ENCODE measurements at regions not wholly inside any gene's neighbourhood (a gene's known extent, or its start where the extent isn't known, plus 50 kb on each side); places are given as distances from the start of the nearest gene placed in this dataset.

- DNase-seq (no peak), FAIRE-seq (no peak)
- Histone ChIP-seq H3K36me3 (ENCODE audit: control insufficient read depth in 3 of 3, insufficient read depth in 2 of 3, low read depth in 1 of 3, low read length in 3 of 3) (no peaks in the 10 kb centered on the region), H3K9me3 (ENCODE audit: control insufficient read depth in 2 of 2, insufficient read depth in 1 of 2, low read depth in 1 of 2, low read length in 1 of 2) (no peaks in the 10 kb centered on the region), H3K4me1 (ENCODE audit: control insufficient read depth in 3 of 3, insufficient read depth in 2 of 3, low read depth in 1 of 3, low read length in 2 of 3) (no peaks in the 10 kb centered on the region), H3K27me3 (ENCODE audit: control insufficient read depth in 3 of 3, insufficient read depth in 3 of 3, low read length in 3 of 3) (no peaks in the 10 kb centered on the region), H3K4me3 (ENCODE audit: low read depth in 1 of 3, low read length in 3 of 3) (no peak overlapping the region), H3K27ac (ENCODE audit: low read depth in 1 of 3, low read length in 2 of 3) (no peak overlapping the region)
- WGBS, 3 donors = 68 to 85% (median 74%) methylated on average over 4 of the region's 4 CpGs
Measured at GRCh38 chr13:37306778-37307544, 201.5 kb upstream of the CSNK1A1L start.

- no peak for FAIRE-seq
- no peaks in the 10 kb centered on the region for H3K36me3 ChIP-seq (ENCODE audit: control insufficient read depth in 3 of 3, insufficient read depth in 2 of 3, low read depth in 1 of 3, low read length in 3 of 3)
- DNase-seq = no peak
- no peak overlapping the region for H3K4me3 ChIP-seq (ENCODE audit: low read depth in 1 of 3, low read length in 3 of 3)
- H3K9me3 ChIP-seq (ENCODE audit: control insufficient read depth in 2 of 2, insufficient read depth in 1 of 2, low read depth in 1 of 2, low read length in 1 of 2) = no peaks in the 10 kb centered on the region
- no peak overlapping the region for H3K27ac ChIP-seq (ENCODE audit: low read depth in 1 of 3, low read length in 2 of 3)
- no peaks in the 10 kb centered on the region for H3K27me3 ChIP-seq (ENCODE audit: control insufficient read depth in 3 of 3, insufficient read depth in 3 of 3, low read length in 3 of 3)
- H3K4me1 ChIP-seq (ENCODE audit: control insufficient read depth in 3 of 3, insufficient read depth in 2 of 3, low read depth in 1 of 3, low read length in 2 of 3) = no peaks in the 10 kb centered on the region
- 83 to 91% (median 89%) methylated on average over 2 of the region's 2 CpGs for WGBS, 3 donors
Measured at GRCh38 chr13:37303606-37304005, 198.1 kb upstream of the CSNK1A1L start.

GRCh38 chr13:37302686-37303085 is 197.2 kb upstream of the CSNK1A1L start:
- DNase-seq = no peak

GRCh38 chr13:37295573-37295972 is 190.1 kb upstream of the CSNK1A1L start:
- FAIRE-seq (no peak), DNase-seq (no peak)
- no peak overlapping the region for H3K27ac ChIP-seq (ENCODE audit: low read depth in 1 of 3, low read length in 2 of 3)
- H3K4me1 ChIP-seq (ENCODE audit: control insufficient read depth in 3 of 3, insufficient read depth in 2 of 3, low read depth in 1 of 3, low read length in 2 of 3) = no peaks in the 10 kb centered on the region
- no peak overlapping the region for H3K4me3 ChIP-seq (ENCODE audit: low read depth in 1 of 3, low read length in 3 of 3)
- H3K27me3 ChIP-seq (ENCODE audit: control insufficient read depth in 3 of 3, insufficient read depth in 3 of 3, low read length in 3 of 3) = no peaks in the 10 kb centered on the region
- H3K9me3 ChIP-seq (ENCODE audit: control insufficient read depth in 2 of 2, insufficient read depth in 1 of 2, low read depth in 1 of 2, low read length in 1 of 2) = no peaks in the 10 kb centered on the region
- 75 to 87% (median 78%) methylated on average over 3 of the region's 3 CpGs for whole genome bisulfite sequencing, 3 donors
- no peaks in the 10 kb centered on the region for H3K36me3 ChIP-seq (ENCODE audit: control insufficient read depth in 3 of 3, insufficient read depth in 2 of 3, low read depth in 1 of 3, low read length in 3 of 3)

More at GRCh38 chr13:37302686-37303085, 197.2 kb upstream of the CSNK1A1L start:
- Histone ChIP-seq H3K4me3 (ENCODE audit: low read depth in 1 of 3, low read length in 3 of 3) (no peak overlapping the region), H3K9me3 (ENCODE audit: control insufficient read depth in 2 of 2, insufficient read depth in 1 of 2, low read depth in 1 of 2, low read length in 1 of 2) (no peaks in the 10 kb centered on the region), H3K4me1 (ENCODE audit: control insufficient read depth in 3 of 3, insufficient read depth in 2 of 3, low read depth in 1 of 3, low read length in 2 of 3) (no peaks in the 10 kb centered on the region), H3K36me3 (ENCODE audit: control insufficient read depth in 3 of 3, insufficient read depth in 2 of 3, low read depth in 1 of 3, low read length in 3 of 3) (no peaks in the 10 kb centered on the region), H3K27ac (ENCODE audit: low read depth in 1 of 3, low read length in 2 of 3) (no peak overlapping the region), H3K27me3 (ENCODE audit: control insufficient read depth in 3 of 3, insufficient read depth in 3 of 3, low read length in 3 of 3) (no peaks in the 10 kb centered on the region)
- 54 to 72% (median 55%) methylated on average over 1 of the region's 1 CpG for WGBS, 3 donors
- FAIRE-seq = no peak

GRCh38 chr13:37295071-37295470 is 189.6 kb upstream of the CSNK1A1L start:
- H3K36me3 ChIP-seq (ENCODE audit: control insufficient read depth in 3 of 3, insufficient read depth in 2 of 3, low read depth in 1 of 3, low read length in 3 of 3) = no peaks in the 10 kb centered on the region
- H3K27ac ChIP-seq (ENCODE audit: low read depth in 1 of 3, low read length in 2 of 3) = no peak overlapping the region
- H3K9me3 ChIP-seq (ENCODE audit: control insufficient read depth in 2 of 2, insufficient read depth in 1 of 2, low read depth in 1 of 2, low read length in 1 of 2) = no peaks in the 10 kb centered on the region
- 70 to 79% (median 75%) methylated on average over 9 of the region's 9 CpGs for WGBS, 3 donors
- FAIRE-seq (no peak), DNase-seq (no peak)
- H3K4me1 ChIP-seq (ENCODE audit: control insufficient read depth in 3 of 3, insufficient read depth in 2 of 3, low read depth in 1 of 3, low read length in 2 of 3) = no peaks in the 10 kb centered on the region
- no peaks in the 10 kb centered on the region for H3K27me3 ChIP-seq (ENCODE audit: control insufficient read depth in 3 of 3, insufficient read depth in 3 of 3, low read length in 3 of 3)
- H3K4me3 ChIP-seq (ENCODE audit: low read depth in 1 of 3, low read length in 3 of 3) = no peak overlapping the region

- FAIRE-seq = no peak
- no peak overlapping the region for H3K4me3 ChIP-seq (ENCODE audit: low read depth in 1 of 3, low read length in 3 of 3)
- H3K4me1 ChIP-seq (ENCODE audit: control insufficient read depth in 3 of 3, insufficient read depth in 2 of 3, low read depth in 1 of 3, low read length in 2 of 3) = no peaks in the 10 kb centered on the region
- 72 to 86% (median 76%) methylated on average over 6 of the region's 6 CpGs for WGBS, 3 donors
- no peak overlapping the region for H3K27ac ChIP-seq (ENCODE audit: low read depth in 1 of 3, low read length in 2 of 3)
- H3K9me3 ChIP-seq (ENCODE audit: control insufficient read depth in 2 of 2, insufficient read depth in 1 of 2, low read depth in 1 of 2, low read length in 1 of 2) = no peaks in the 10 kb centered on the region
- H3K27me3 ChIP-seq (ENCODE audit: control insufficient read depth in 3 of 3, insufficient read depth in 3 of 3, low read length in 3 of 3) = no peaks in the 10 kb centered on the region
- H3K36me3 ChIP-seq (ENCODE audit: control insufficient read depth in 3 of 3, insufficient read depth in 2 of 3, low read depth in 1 of 3, low read length in 3 of 3) = no peaks in the 10 kb centered on the region
- no peak for DNase-seq
Measured at GRCh38 chr13:37294472-37294871, 189.0 kb upstream of the CSNK1A1L start.

GRCh38 chr13:37293295-37293694 is 187.8 kb upstream of the CSNK1A1L start:
- Histone ChIP-seq H3K4me3 (ENCODE audit: low read depth in 1 of 3, low read length in 3 of 3) (no peak overlapping the region), H3K27me3 (ENCODE audit: control insufficient read depth in 3 of 3, insufficient read depth in 3 of 3, low read length in 3 of 3) (no peaks in the 10 kb centered on the region), H3K9me3 (ENCODE audit: control insufficient read depth in 2 of 2, insufficient read depth in 1 of 2, low read depth in 1 of 2, low read length in 1 of 2) (no peaks in the 10 kb centered on the region), H3K4me1 (ENCODE audit: control insufficient read depth in 3 of 3, insufficient read depth in 2 of 3, low read depth in 1 of 3, low read length in 2 of 3) (no peaks in the 10 kb centered on the region), H3K36me3 (ENCODE audit: control insufficient read depth in 3 of 3, insufficient read depth in 2 of 3, low read depth in 1 of 3, low read length in 3 of 3) (no peaks in the 10 kb centered on the region), H3K27ac (ENCODE audit: low read depth in 1 of 3, low read length in 2 of 3) (no peak overlapping the region)
- FAIRE-seq (no peak), DNase-seq (no peak)
- WGBS, 3 donors = 80 to 85% (median 81%) methylated on average over 3 of the region's 3 CpGs

- H3K4me1 ChIP-seq (ENCODE audit: control insufficient read depth in 3 of 3, insufficient read depth in 2 of 3, low read depth in 1 of 3, low read length in 2 of 3) = no peaks in the 10 kb centered on the region
- H3K36me3 ChIP-seq (ENCODE audit: control insufficient read depth in 3 of 3, insufficient read depth in 2 of 3, low read depth in 1 of 3, low read length in 3 of 3) = no peaks in the 10 kb centered on the region
- no peak for FAIRE-seq
- no peak for DNase-seq
- no peaks in the 10 kb centered on the region for H3K27me3 ChIP-seq (ENCODE audit: control insufficient read depth in 3 of 3, insufficient read depth in 3 of 3, low read length in 3 of 3)
- 81 to 83% (median 81%) methylated on average over 6 of the region's 6 CpGs for WGBS, 3 donors
- H3K27ac ChIP-seq (ENCODE audit: low read depth in 1 of 3, low read length in 2 of 3) = no peak overlapping the region
- peaks cover 0 to 1% of the 10 kb centered on the region in 2 donors for H3K9me3 ChIP-seq (ENCODE audit: control insufficient read depth in 2 of 2, insufficient read depth in 1 of 2, low read depth in 1 of 2, low read length in 1 of 2)
- H3K4me3 ChIP-seq (ENCODE audit: low read depth in 1 of 3, low read length in 3 of 3) = no peak overlapping the region
Measured at GRCh38 chr13:37290716-37291505, 185.4 kb upstream of the CSNK1A1L start.
